ENCODE measurements at regions not wholly inside any gene's neighbourhood (a gene's known extent, or its start where the extent isn't known, plus 50 kb on each side); places are given as distances from the start of the nearest gene placed in this dataset.

GRCh38 chr21:15160136-15160535 is 95.3 kb upstream of the NRIP1 start:
- in situ Hi-C loops (cut with MboI; ENCODE audit: low sequenced_read_pairs): no loop called here
- H3K27ac ChIP-seq (ENCODE audit: insufficient read depth, low read length): no peak overlapping the region
- H3K14ac ChIP-seq (replicated peaks; ENCODE audit: low read depth, low read length): no peak overlapping the region
- H2AK5ac ChIP-seq (ENCODE audit: low read depth, low read length): no peak overlapping the region
- ATAC-seq (ENCODE audit: low read depth) (no peak), DNase-seq (no peak)
- no peak overlapping the region for H2BK5ac ChIP-seq (ENCODE audit: low read depth, low read length, poor library complexity, severe bottlenecking)
- intact Hi-C loops (cut with micrococcal nuclease): no loop called here
- H2BK20ac ChIP-seq (ENCODE audit: low read depth, low read length): no peak overlapping the region
- no peak overlapping the region for H3K18ac ChIP-seq (ENCODE audit: low read depth, low read length)
- TF ChIP-seq RFX5 (IDR thresholded peaks at IDR 0.05; ENCODE audit: low read depth, low read length): no peak
- TF ChIP-seq MAZ (IDR thresholded peaks at IDR 0.05; ENCODE audit: borderline replicate concordance, low read depth, low read length): no peak
- no peak for TF ChIP-seq RCOR1 (IDR thresholded peaks at IDR 0.05; ENCODE audit: insufficient replicate concordance, low read length)
- no peak for TF ChIP-seq NFE2L2 (IDR thresholded peaks at IDR 0.05; ENCODE audit: low read depth, low read length)
- TF ChIP-seq MXI1 (IDR thresholded peaks at IDR 0.05; ENCODE audit: borderline replicate concordance, low read depth, low read length): no peak
- TF ChIP-seq POLR2A (IDR thresholded peaks at IDR 0.05; ENCODE audit: low read depth, low read length): no peak
- no peak for TF ChIP-seq CTCF (conservative IDR thresholded peaks at IDR 0.05; ENCODE audit: low read depth, low read length)
- TF ChIP-seq RAD21 (IDR thresholded peaks at IDR 0.05; ENCODE audit: low read length): no peak
- TF ChIP-seq CHD1 (IDR thresholded peaks at IDR 0.05; ENCODE audit: low read depth, low read length): no peak
- no peak for TF ChIP-seq FOS (IDR thresholded peaks at IDR 0.05; ENCODE audit: low read depth, low read length)
- no peak for TF ChIP-seq MAFK (IDR thresholded peaks at IDR 0.05; ENCODE audit: low read depth, low read length)
- TF ChIP-seq, protein P1, sequence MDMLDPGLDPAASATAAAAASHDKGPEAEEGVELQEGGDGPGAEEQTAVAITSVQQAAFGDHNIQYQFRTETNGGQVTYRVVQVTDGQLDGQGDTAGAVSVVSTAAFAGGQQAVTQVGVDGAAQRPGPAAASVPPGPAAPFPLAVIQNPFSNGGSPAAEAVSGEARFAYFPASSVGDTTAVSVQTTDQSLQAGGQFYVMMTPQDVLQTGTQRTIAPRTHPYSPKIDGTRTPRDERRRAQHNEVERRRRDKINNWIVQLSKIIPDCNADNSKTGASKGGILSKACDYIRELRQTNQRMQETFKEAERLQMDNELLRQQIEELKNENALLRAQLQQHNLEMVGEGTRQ (IDR thresholded peaks at IDR 0.05; ENCODE audit: low read depth, low read length): no peak
- TF ChIP-seq ELK1 (IDR thresholded peaks at IDR 0.05; ENCODE audit: borderline replicate concordance, low read depth, low read length): no peak
- TF ChIP-seq CEBPB (IDR thresholded peaks at IDR 0.05; ENCODE audit: low read depth, low read length): no peak
- TF ChIP-seq SMC3 (IDR thresholded peaks at IDR 0.05; ENCODE audit: low read depth, low read length): no peak
- no peak for TF ChIP-seq BHLHE40 (IDR thresholded peaks at IDR 0.05; ENCODE audit: low read depth, low read length)
- no peaks in the 10 kb centered on the region for H3K4me1 ChIP-seq (ENCODE audit: control insufficient read depth, insufficient read depth, low read length)
- H4K5ac ChIP-seq (ENCODE audit: low read depth, low read length): no peak overlapping the region
- H3K23ac ChIP-seq (ENCODE audit: low read depth, low read length): no peak overlapping the region
- no peak overlapping the region for H3K56ac ChIP-seq (ENCODE audit: extremely low read depth, insufficient read depth, low read length)
- H3K4ac ChIP-seq (ENCODE audit: low read depth, low read length): no peak overlapping the region
- no peak overlapping the region for H3K9ac ChIP-seq (ENCODE audit: low read depth, low read length)
- CTCF ChIA-PET: no interaction called here
- WGBS, 2 experiments (ENCODE audit: extremely low coverage in 2 of 2, insufficient read length in 1 of 2): no CpG with 5 or more reads among the region's 1 CpG
- no TSS peak for BruUV-seq (replicated peaks)
- H4K8ac ChIP-seq (ENCODE audit: low read depth in 2 of 2, low read length in 2 of 2): no peak overlapping the region
- H3K9me1 ChIP-seq (ENCODE audit: insufficient read depth, low read length): no peaks in the 10 kb centered on the region
- dilution Hi-C loops (cut with HindIII; ENCODE audit: low sequenced_read_pairs, unreplicated experiment): no loop called here
- no peak overlapping the region for H2BK15ac ChIP-seq (ENCODE audit: low read depth, low read length)
- no peaks in the 10 kb centered on the region for H3K9me3 ChIP-seq (ENCODE audit: control insufficient read depth, insufficient read depth, low read length)
- no peaks in the 10 kb centered on the region for H3K79me1 ChIP-seq (ENCODE audit: low read depth in 1 of 2, low read length in 2 of 2)
- no peak overlapping the region for H2AK9ac ChIP-seq (replicated peaks; ENCODE audit: low read depth, low read length, poor library complexity)
- no peaks in the 10 kb centered on the region for H3K36me3 ChIP-seq (ENCODE audit: control insufficient read depth, insufficient read depth, low read length)
- no peak overlapping the region for H3K4me3 ChIP-seq (ENCODE audit: insufficient read depth, low read depth, low read length)
- no peaks in the 10 kb centered on the region for H4K20me1 ChIP-seq (ENCODE audit: insufficient read depth, low read length)
- H2AFZ ChIP-seq (replicated peaks; ENCODE audit: low read length, poor library complexity): no peak overlapping the region
- POLR2A ChIA-PET (ENCODE audit: unreplicated experiment): no interaction called here
- H3K4me2 ChIP-seq (ENCODE audit: low read depth, low read length): no peak overlapping the region
- no peak overlapping the region for H2BK120ac ChIP-seq (ENCODE audit: low read depth, low read length)
- H4K91ac ChIP-seq (ENCODE audit: insufficient read depth, low read depth, low read length): no peak overlapping the region
- no peaks in the 10 kb centered on the region for H3K27me3 ChIP-seq (ENCODE audit: control insufficient read depth, insufficient read depth, low read length)

All from IMR-90 (cell line).